GM21367 (cell line): ENCODE measurements at regions not wholly inside any gene's neighbourhood (a gene's known extent, or its start where the extent isn't known, plus 50 kb on each side); places are given as distances from the start of the nearest gene placed in this dataset.
"Not testable (repeated sequence)": the region's sequence is repeated elsewhere in the genome, so short reads cannot be mapped to it uniquely, and the experiment has no call there.

Source experiments
- ATAC-seq: cut with Tn5 transposase; IDR thresholded peaks from one replicate; pipeline ENCODE4 v1.9.1; 2021; ENCODE audit not compliant: unreplicated experiment

GRCh38 chr11:39462506-39462905 is 1996.9 kb downstream of the LRRC4C start:
- no peak for ATAC-seq

GRCh38 chr11:39461066-39461465 is 1998.4 kb downstream of the LRRC4C start:
- no peak for ATAC-seq

DNA sequence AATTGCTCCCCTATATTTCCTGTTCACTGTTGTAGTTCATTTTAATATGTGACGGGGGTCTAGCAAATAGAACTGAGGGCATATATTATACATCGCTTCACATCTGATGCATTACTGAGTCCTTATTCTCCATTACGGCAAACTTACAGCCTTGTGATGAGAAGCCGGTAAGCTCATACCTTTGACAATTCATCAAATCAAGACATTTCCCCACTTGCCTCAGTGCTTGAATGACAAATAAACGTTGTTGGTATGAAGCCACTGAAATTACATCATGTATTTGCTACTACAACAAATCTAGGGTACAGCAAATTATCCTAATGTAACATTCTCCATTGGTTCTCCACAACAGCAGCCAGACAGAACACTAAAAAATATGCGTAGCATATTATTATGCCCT is 1999.8 kb downstream of the LRRC4C start:
- no peak for ATAC-seq

GRCh38 chr11:39458481-39458880 is 2001.0 kb downstream of the LRRC4C start:
- ATAC-seq = no peak

GRCh38 chr11:39443424-39444022 is 2015.9 kb downstream of the LRRC4C start:
- ATAC-seq = no peak

DNA sequence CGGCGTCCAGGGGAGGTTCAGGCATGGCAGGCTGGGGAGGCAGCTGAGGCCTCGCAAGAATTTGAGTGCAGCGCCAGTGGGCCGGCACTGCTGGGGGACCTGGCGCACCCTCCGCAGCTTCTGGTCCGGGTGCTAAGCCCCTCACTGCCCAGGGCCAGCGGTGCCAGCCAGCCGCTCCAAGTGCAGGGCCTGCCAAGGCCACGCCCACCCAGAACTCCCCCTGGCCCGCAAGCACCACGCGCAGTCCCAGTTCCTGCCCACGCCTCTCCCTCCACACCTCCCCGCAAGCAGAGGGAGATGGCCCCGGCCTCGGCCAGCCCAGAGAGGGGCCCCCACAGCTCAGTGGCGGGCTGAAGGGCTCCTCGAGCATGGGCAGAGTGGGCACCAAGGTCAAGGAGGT is 2017.3 kb downstream of the LRRC4C start:
- no peak for ATAC-seq

DNA sequence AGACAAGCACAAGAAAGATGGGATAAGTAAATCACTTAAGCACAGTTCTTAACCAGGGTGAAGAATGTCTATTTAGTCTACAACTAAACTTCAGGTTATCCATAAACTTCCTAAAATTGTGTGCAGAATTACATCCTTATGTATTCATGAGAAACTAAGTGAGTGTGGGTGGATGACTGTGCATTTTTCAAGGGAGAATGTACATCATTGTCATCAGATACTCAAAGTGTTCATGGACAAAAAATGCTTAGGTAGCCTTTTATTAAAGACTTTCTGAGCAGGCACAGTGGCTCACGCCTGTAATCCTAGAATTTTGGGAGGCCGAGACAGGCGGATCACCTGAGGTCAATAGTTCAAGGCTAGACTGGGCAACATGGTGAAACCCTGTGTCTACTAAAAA is 2023.8 kb downstream of the LRRC4C start:
- no peak for ATAC-seq

DNA sequence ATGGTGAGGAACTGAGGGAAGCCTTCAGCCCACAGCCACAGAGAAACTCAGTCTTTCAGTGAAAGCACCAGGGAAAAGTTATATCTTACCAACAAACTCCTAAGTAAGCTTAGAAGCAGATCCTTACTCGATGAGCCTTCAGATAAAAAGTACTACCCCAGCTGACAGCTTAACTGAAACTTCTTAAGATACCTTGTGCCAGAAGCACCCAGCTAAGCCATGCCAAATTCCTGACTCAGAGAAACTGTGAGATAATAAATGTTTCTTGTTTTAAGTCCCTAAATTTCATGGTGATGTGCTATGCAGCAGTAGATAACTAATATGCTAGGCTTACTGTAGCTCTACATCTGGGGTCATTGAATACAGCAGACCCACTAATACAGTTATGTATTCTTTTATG is 2025.0 kb downstream of the LRRC4C start:
- no peak for ATAC-seq

GRCh38 chr11:39432929-39433328 is 2026.5 kb downstream of the LRRC4C start:
- ATAC-seq = no peak

DNA sequence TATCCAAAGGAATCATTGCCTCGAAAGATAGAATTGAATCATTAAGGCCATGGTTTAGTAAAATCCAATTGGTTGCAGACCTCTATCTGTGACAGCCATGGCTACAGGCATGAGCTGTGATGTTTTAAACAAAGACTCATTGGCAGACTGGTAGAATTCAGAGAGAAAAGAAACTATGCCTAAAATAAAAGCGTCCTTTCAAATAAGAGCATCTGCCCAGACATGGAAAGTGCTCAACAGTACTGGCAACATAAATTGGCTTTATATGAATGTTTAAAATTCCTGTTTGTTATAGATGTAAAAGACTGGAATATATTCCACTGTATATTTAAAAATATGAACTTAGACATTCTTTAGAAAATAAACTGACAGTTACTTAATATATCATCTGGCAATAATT is 2034.2 kb downstream of the LRRC4C start:
- no peak for ATAC-seq

DNA sequence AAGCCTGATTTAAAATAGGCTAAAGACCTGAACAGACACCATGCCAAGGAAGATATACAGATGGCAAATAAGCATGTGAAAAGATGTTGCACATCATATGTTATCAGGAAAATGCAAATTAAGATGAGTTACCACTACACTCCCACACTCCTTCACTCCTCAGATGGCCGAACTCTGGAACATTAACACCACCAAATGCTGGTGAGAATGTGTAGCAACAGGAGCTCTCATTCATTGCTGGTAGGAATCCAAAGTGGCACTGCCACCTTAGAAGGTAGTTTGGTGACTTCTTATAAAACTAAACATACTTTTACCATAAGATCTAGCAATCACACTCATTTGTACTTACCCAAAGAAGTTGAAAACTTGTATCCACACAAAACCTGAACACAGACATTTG is 2047.3 kb downstream of the LRRC4C start:
- no peak for ATAC-seq

- ATAC-seq = no peak
These were observed 2073.5 kb downstream of the LRRC4C start for GRCh38 chr11:39385911-39386310.

DNA sequence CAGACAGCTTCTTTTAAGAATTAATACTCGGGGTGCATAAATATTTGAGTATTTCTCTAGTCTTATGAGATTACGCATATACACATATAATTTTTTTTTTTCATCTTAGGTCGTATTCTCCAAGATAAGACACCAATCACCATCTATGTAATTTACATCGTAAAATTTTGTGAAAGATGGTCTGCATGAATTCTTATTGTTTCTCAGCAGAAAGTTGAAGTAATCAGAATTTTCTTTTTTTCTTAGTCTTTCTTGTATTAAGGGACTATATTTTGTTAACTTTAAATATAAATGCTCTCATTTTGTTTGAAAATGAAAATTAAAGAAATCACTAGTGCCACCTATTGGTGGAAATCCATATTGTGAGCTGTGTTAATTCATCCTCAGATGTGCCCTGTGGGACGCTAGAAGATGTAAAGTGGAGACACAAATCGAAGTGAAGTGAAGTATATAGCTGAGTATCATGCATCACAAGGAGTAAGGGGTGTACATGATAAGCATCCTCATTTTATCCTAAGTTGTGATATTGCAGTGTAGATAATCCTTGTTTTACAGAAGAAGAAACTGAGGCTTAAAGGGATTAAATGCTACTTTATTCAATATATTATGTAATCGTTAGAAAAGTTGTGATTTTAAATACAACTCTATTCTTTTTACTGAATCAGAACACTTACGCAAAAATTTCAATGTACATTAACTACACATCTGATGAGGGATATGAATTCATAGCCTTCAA is 2084.3 kb downstream of the LRRC4C start:
- ATAC-seq = no peak

DNA sequence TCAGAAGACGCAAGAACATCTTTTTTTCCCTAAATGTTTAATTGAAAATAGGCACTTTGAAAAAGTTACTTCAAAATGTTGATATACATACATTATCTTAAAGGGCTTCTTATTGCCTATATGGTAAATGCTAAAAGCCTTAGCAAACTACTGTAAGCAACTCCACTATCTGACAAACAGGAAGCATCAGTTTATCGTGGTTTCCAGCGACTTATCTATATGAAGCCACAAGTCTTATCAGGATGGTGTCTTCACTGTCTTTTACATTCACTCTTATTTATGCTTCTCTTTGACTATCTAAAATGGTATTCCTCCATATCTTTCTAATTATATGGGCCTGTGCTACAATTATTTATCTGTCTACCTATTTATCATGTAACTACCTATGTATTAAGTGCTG is 2091.9 kb downstream of the LRRC4C start:
- no peak for ATAC-seq

GRCh38 chr11:39365809-39366436 is 2093.5 kb downstream of the LRRC4C start:
- no peak for ATAC-seq

- no peak for ATAC-seq
These were observed 2095.9 kb downstream of the LRRC4C start for GRCh38 chr11:39363571-39363970.

DNA sequence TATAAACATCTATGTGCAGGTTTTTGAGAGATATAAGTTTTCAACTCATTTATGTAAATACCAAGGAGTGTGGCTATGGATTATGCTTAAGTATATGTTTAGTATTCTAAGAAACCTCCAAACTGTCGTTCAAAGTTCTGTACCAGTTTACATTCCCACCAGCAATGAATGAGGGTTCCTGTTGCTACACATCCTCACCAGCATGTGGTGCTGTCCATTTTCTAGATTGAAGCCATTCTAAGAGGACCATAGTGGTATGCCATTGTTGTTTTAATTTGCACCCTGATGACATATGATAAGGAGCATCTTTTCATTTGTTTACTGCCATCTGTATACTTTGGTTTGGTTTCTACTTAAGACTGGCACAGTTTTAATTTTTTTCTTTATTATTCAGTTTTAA is 2097.9 kb downstream of the LRRC4C start:
- ATAC-seq = no peak

- ATAC-seq = no peak
These were observed 2113.5 kb downstream of the LRRC4C start for GRCh38 chr11:39345834-39346442.

GRCh38 chr11:39341461-39341860 is 2118.0 kb downstream of the LRRC4C start:
- ATAC-seq = no peak

GRCh38 chr11:39333006-39333405 is 2126.4 kb downstream of the LRRC4C start:
- ATAC-seq = not testable (repeated sequence)

DNA sequence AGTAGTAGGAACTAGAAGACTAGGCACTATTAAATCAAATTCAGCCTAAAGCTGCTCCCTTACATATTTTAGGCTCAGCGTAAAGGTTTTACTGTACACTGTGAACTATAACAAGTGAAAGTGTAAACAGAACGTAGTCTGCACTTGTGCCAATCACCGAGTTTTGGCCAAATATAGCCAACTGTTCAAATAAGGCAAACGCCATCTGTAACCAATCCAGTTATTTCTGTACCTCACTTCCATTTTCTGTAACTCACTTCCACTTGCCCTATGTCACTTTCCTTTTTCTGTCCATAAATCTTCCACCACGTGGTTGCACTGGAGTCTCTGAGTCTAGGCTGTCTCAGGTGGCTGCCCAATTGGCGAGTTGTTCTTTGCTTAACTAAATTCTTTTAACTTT is 2132.2 kb downstream of the LRRC4C start:
- ATAC-seq = no peak

- ATAC-seq = not testable (repeated sequence)
These were observed 2147.6 kb downstream of the LRRC4C start for GRCh38 chr11:39311888-39312287.
